Rectal smooth muscle tissue (tissue), 1 donor: ENCODE measurements at regions not wholly inside any gene's neighbourhood (a gene's known extent, or its start where the extent isn't known, plus 50 kb on each side); places are given as distances from the start of the nearest gene placed in this dataset.

ENCODE experiments used
- H3K27ac ChIP-seq: one replicate; pipeline ENCODE4 v1.7.0; 2013; ENCODE audit warnings: low read depth, low read length, inconsistent platforms
- H3K27me3 ChIP-seq: one replicate; pipeline ENCODE4 v1.7.0; 2013; ENCODE audit warnings: low read length; ENCODE audit not compliant: control insufficient read depth, insufficient read depth
- H3K36me3 ChIP-seq: one replicate; pipeline ENCODE4 v1.7.0; 2013; ENCODE audit warnings: low read length; ENCODE audit not compliant: control insufficient read depth, insufficient read depth
- H3K4me1 ChIP-seq: one replicate; pipeline ENCODE4 v1.7.0; 2013; ENCODE audit warnings: low read length; ENCODE audit not compliant: control insufficient read depth, insufficient read depth
- H3K4me3 ChIP-seq: one replicate; pipeline ENCODE4 v1.7.0; 2013; ENCODE audit warnings: low read length
- H3K9ac ChIP-seq: one replicate; pipeline ENCODE4 v1.7.0; 2013; ENCODE audit warnings: low read length

- H3K4me3 ChIP-seq = no peak overlapping the region
- H3K9ac ChIP-seq = no peak overlapping the region
- no peaks in the 10 kb centered on the region for H3K36me3 ChIP-seq
- no peak overlapping the region for H3K27ac ChIP-seq
- no peaks in the 10 kb centered on the region for H3K4me1 ChIP-seq
- H3K27me3 ChIP-seq = no peaks in the 10 kb centered on the region
Measured at GRCh38 chr7:68472688-68473087, 1125.6 kb upstream of the AUTS2 start.

- Histone ChIP-seq H3K27ac (no peak overlapping the region), H3K9ac (no peak overlapping the region), H3K36me3 (no peaks in the 10 kb centered on the region), H3K27me3 (no peaks in the 10 kb centered on the region), H3K4me1 (no peaks in the 10 kb centered on the region), H3K4me3 (no peak overlapping the region)
Measured at GRCh38 chr7:68474661-68475216, 1123.5 kb upstream of the AUTS2 start.

GRCh38 chr7:68476966-68477365 is 1121.3 kb upstream of the AUTS2 start:
- Histone ChIP-seq H3K27ac (no peak overlapping the region), H3K27me3 (no peaks in the 10 kb centered on the region), H3K4me3 (no peak overlapping the region), H3K4me1 (no peaks in the 10 kb centered on the region), H3K36me3 (no peaks in the 10 kb centered on the region), H3K9ac (no peak overlapping the region)

GRCh38 chr7:68478326-68478725 is 1119.9 kb upstream of the AUTS2 start:
- Histone ChIP-seq H3K4me3 (no peak overlapping the region), H3K27ac (no peak overlapping the region), H3K4me1 (no peaks in the 10 kb centered on the region), H3K9ac (no peak overlapping the region), H3K36me3 (no peaks in the 10 kb centered on the region), H3K27me3 (no peaks in the 10 kb centered on the region)

- H3K9ac ChIP-seq = no peak overlapping the region
- H3K36me3 ChIP-seq = no peaks in the 10 kb centered on the region
- no peaks in the 10 kb centered on the region for H3K4me1 ChIP-seq
Measured at GRCh38 chr7:68482800-68483199, 1115.5 kb upstream of the AUTS2 start.

GRCh38 chr7:68484731-68485130 is 1113.5 kb upstream of the AUTS2 start:
- Histone ChIP-seq H3K27ac (no peak overlapping the region), H3K4me1 (no peaks in the 10 kb centered on the region), H3K9ac (no peak overlapping the region), H3K36me3 (no peaks in the 10 kb centered on the region), H3K4me3 (no peak overlapping the region), H3K27me3 (no peaks in the 10 kb centered on the region)

More at GRCh38 chr7:68482800-68483199, 1115.5 kb upstream of the AUTS2 start:
- Histone ChIP-seq H3K27ac (no peak overlapping the region), H3K27me3 (no peaks in the 10 kb centered on the region), H3K4me3 (no peak overlapping the region)

GRCh38 chr7:68485253-68485917 is 1112.9 kb upstream of the AUTS2 start:
- H3K36me3 ChIP-seq = no peaks in the 10 kb centered on the region
- no peaks in the 10 kb centered on the region for H3K27me3 ChIP-seq
- no peaks in the 10 kb centered on the region for H3K4me1 ChIP-seq
- H3K9ac ChIP-seq = no peak overlapping the region
- no peak overlapping the region for H3K4me3 ChIP-seq
- H3K27ac ChIP-seq = no peak overlapping the region

GRCh38 chr7:68488341-68489060 is 1109.8 kb upstream of the AUTS2 start:
- no peak overlapping the region for H3K4me3 ChIP-seq
- no peaks in the 10 kb centered on the region for H3K27me3 ChIP-seq
- no peaks in the 10 kb centered on the region for H3K36me3 ChIP-seq
- no peak overlapping the region for H3K9ac ChIP-seq
- H3K4me1 ChIP-seq = no peaks in the 10 kb centered on the region
- no peak overlapping the region for H3K27ac ChIP-seq

GRCh38 chr7:68491523-68492358 is 1106.5 kb upstream of the AUTS2 start:
- H3K36me3 ChIP-seq = no peaks in the 10 kb centered on the region
- H3K27me3 ChIP-seq = no peaks in the 10 kb centered on the region
- no peak overlapping the region for H3K4me3 ChIP-seq

GRCh38 chr7:68492359-68492690 is 1106.0 kb upstream of the AUTS2 start:
- Histone ChIP-seq H3K9ac (no peak overlapping the region), H3K36me3 (no peaks in the 10 kb centered on the region), H3K27me3 (no peaks in the 10 kb centered on the region), H3K4me3 (no peak overlapping the region), H3K27ac (no peak overlapping the region), H3K4me1 (no peaks in the 10 kb centered on the region)

More at GRCh38 chr7:68491523-68492358, 1106.5 kb upstream of the AUTS2 start:
- no peaks in the 10 kb centered on the region for H3K4me1 ChIP-seq
- H3K9ac ChIP-seq = no peak overlapping the region
- no peak overlapping the region for H3K27ac ChIP-seq

- Histone ChIP-seq H3K4me3 (no peak overlapping the region), H3K36me3 (no peaks in the 10 kb centered on the region), H3K27me3 (no peaks in the 10 kb centered on the region), H3K27ac (no peak overlapping the region), H3K4me1 (no peaks in the 10 kb centered on the region), H3K9ac (no peak overlapping the region)
Measured at GRCh38 chr7:68503400-68503799, 1094.9 kb upstream of the AUTS2 start.

GRCh38 chr7:68504716-68505115 is 1093.6 kb upstream of the AUTS2 start:
- H3K27me3 ChIP-seq = no peaks in the 10 kb centered on the region
- no peak overlapping the region for H3K4me3 ChIP-seq
- no peak overlapping the region for H3K9ac ChIP-seq
- H3K27ac ChIP-seq = no peak overlapping the region
- H3K4me1 ChIP-seq = no peaks in the 10 kb centered on the region
- H3K36me3 ChIP-seq = no peaks in the 10 kb centered on the region
